Lower lobe of right lung (tissue), 2 donors: ENCODE measurements at regions not wholly inside any gene's neighbourhood (a gene's known extent, or its start where the extent isn't known, plus 50 kb on each side); places are given as distances from the start of the nearest gene placed in this dataset.
"Not testable (repeated sequence)": the region's sequence is repeated elsewhere in the genome, so short reads cannot be mapped to it uniquely, and the experiment has no call there.

Experiments used
- ATAC-seq, 2 donors: fragments of 200-7000 bp; cut with Tn5 transposase; one replicate each; pipeline ENCODE4 v1.9.1; 2020 to 2022; ENCODE audit warnings: mild to moderate bottlenecking in 2 of 2, moderate library complexity in 2 of 2
- DNase-seq: peaks from one replicate; pipeline ENCODE4 v3.0.0-alpha.2; 2020
- H3K27ac ChIP-seq: fragments of 200-600 bp; one replicate; pipeline ENCODE4 v1.8.0; 2022
- H3K27me3 ChIP-seq: fragments of 200-600 bp; one replicate; pipeline ENCODE4 v1.8.0; 2022; ENCODE audit warnings: low read depth
- H3K36me3 ChIP-seq: fragments of 200-600 bp; one replicate; pipeline ENCODE4 v1.8.0; 2022; ENCODE audit warnings: mild to moderate bottlenecking
- H3K4me1 ChIP-seq: fragments of 200-600 bp; one replicate; pipeline ENCODE4 v1.8.0; 2022
- H3K4me3 ChIP-seq: fragments of 200-600 bp; one replicate; pipeline ENCODE4 v1.8.0; 2022; ENCODE audit warnings: mild to moderate bottlenecking
- H3K9me3 ChIP-seq: fragments of 200-600 bp; one replicate; pipeline ENCODE4 v1.8.0; 2022
- intact Hi-C: fragments of 100-400 bp; cut with DNase I; formaldehyde crosslinking; loops from one replicate; pipeline ENCODE4 v1.11.0; 2022
- TF ChIP-seq, protein P1 (sequence below): fragments of 200-600 bp; IDR thresholded peaks from one replicate; pipeline ENCODE4 v1.8.0; 2022; ENCODE audit warnings: antibody characterized with exemption, mild to moderate bottlenecking
- donor health status: DM: no; HTN: yes; CAD: no; lungs with severe emphysema.

DNA sequence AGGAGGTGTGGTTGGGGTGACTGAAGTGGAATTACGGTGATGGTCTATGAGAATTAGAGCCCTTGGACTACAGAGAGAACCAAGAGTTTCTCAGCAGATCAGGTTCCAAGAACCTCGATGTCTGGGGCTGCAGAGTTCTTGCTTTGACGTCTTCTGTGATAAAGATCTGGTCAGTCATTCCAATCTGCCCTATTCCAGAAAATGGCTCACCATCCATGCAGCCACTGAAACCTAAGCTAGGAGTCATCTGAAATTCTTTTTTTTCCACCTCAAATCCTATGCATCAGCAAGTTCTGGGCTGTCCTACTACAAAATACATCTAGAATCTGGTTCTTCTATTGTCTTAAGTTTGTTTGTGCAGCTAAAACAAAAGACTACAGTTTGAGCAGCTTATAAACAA is 254.4 kb upstream of the PGRMC2 start:
- Histone ChIP-seq H3K9me3 (no peaks in the 10 kb centered on the region), H3K4me3 (no peak overlapping the region), H3K4me1 (no peaks in the 10 kb centered on the region), H3K27ac (no peak overlapping the region), H3K36me3 (no peaks in the 10 kb centered on the region), H3K27me3 (no peaks in the 10 kb centered on the region)
- TF ChIP-seq, protein P1, sequence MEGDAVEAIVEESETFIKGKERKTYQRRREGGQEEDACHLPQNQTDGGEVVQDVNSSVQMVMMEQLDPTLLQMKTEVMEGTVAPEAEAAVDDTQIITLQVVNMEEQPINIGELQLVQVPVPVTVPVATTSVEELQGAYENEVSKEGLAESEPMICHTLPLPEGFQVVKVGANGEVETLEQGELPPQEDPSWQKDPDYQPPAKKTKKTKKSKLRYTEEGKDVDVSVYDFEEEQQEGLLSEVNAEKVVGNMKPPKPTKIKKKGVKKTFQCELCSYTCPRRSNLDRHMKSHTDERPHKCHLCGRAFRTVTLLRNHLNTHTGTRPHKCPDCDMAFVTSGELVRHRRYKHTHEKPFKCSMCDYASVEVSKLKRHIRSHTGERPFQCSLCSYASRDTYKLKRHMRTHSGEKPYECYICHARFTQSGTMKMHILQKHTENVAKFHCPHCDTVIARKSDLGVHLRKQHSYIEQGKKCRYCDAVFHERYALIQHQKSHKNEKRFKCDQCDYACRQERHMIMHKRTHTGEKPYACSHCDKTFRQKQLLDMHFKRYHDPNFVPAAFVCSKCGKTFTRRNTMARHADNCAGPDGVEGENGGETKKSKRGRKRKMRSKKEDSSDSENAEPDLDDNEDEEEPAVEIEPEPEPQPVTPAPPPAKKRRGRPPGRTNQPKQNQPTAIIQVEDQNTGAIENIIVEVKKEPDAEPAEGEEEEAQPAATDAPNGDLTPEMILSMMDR: no peak
- intact Hi-C loops: no loop called here
- ATAC-seq (no peak), DNase-seq (no peak)

DNA sequence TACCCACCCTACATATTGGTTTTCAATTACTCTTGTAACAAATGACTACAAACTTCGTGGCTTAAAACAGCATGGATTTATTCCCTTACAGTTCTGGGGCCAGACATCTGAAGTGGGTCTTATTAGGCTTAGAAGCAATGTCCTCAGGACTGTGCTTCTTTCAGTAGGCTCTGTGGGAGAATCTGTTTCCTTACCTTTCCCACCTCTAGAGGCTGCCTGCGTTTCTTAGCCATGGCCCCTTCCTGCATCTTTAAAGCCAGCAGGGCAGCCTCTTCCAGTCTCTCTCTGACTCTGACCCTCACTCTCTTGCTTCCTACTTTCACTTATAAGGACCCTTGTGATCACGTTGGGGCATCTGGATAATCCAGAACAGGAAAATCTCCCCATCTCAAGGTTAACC is 252.5 kb upstream of the PGRMC2 start:
- Histone ChIP-seq H3K4me3 (no peak overlapping the region), H3K27ac (no peak overlapping the region), H3K9me3 (no peaks in the 10 kb centered on the region), H3K4me1 (no peaks in the 10 kb centered on the region), H3K36me3 (no peaks in the 10 kb centered on the region), H3K27me3 (no peaks in the 10 kb centered on the region)
- TF ChIP-seq, protein P1: no peak
- intact Hi-C loops: no loop called here
- DNase-seq (no peak), ATAC-seq (no peak)

DNA sequence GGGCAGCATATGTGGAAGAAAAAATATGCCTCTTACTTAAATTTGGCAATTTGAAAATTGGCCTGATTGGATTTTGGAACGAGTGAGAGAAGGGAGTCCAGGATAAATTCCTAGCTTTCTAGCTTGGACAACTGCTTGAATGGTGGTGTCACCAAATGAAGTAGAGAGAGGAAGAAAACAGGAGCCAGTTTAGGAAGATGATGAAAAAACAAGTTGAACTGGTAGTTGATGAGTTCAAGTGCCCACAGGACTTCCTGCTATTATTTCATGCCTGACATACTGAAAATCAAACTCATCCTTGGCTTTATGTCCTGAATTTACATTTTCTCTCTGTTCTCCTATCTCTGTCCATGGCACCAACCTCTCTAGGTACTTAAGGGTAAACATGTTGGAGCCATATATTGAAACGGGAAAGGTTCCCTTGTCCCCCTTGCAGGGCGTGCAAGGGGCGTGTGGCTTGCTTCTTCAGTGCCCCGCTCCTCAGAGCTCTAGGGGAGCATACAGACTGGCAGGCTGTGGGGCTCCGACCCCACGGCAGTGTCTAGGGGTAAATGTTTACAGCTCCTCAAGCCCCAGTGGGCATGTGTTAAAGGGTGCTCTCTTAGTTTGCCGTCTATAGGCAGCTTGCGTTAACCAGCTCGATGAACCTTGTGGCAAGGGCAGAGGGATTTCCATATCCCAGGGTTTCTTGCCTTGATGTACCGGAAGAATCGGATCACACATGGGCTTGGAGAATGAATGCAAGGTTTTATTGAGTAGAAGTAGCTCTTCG is 250.7 kb upstream of the PGRMC2 start:
- H3K27me3 ChIP-seq: no peaks in the 10 kb centered on the region
- ATAC-seq: no peak
- no peaks in the 10 kb centered on the region for H3K9me3 ChIP-seq
- H3K27ac ChIP-seq: no peak overlapping the region
- TF ChIP-seq, protein P1: no peak
- H3K4me1 ChIP-seq: no peaks in the 10 kb centered on the region
- DNase-seq: no peak
- H3K4me3 ChIP-seq: no peak overlapping the region
- H3K36me3 ChIP-seq: no peaks in the 10 kb centered on the region
- intact Hi-C loops: no loop called here

DNA sequence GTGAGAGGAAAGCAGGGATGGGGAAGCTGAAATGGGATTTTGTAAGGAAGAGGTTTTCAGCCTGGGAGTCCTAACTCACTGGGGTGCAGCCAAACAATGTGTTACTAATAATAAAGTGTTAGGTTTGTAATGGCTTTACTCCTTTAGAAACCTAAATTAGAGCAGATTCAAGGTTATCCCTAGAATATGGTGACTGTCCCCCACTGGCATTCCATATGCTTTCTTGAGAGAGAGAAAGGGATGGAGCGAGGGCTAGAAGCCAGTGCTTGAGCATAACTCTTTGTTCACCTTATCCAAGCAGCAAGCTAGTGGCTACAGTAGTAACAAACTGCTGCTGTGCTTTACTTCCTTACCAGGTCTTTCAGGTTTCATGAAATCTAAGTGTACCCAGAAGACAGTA is 249.1 kb upstream of the PGRMC2 start:
- Histone ChIP-seq H3K9me3 (no peaks in the 10 kb centered on the region), H3K4me1 (no peaks in the 10 kb centered on the region), H3K4me3 (no peak overlapping the region), H3K36me3 (no peaks in the 10 kb centered on the region), H3K27ac (no peak overlapping the region), H3K27me3 (no peaks in the 10 kb centered on the region)
- TF ChIP-seq, protein P1: no peak
- ATAC-seq (no peak), DNase-seq (no peak)
- intact Hi-C loops: no loop called here

DNA sequence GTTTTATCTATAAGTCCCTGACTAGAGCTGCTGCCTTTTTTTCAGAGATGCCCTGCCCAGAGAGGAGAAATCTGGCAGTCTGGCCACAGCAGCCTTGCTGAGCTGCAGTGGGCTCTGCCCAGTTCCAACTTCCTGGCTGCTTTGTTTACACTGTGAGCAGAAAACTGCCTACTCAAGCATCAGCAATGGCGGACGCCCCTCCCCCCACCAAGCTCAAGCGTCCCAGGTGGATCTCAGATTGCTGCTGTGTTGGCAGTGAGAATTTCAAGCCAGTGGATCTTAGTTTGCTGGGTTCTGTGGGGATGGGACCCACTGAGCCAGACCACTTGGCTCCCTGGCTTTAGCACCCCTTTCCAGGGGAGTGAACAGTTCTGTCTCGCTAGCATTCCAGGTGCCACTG is 247.9 kb upstream of the PGRMC2 start:
- ATAC-seq, H3K27me3 ChIP-seq, H3K4me1 ChIP-seq, H3K27ac ChIP-seq, intact Hi-C loops, H3K9me3 ChIP-seq, H3K36me3 ChIP-seq, H3K4me3 ChIP-seq: not testable (repeated sequence)
- DNase-seq: peak; percentile 63

DNA sequence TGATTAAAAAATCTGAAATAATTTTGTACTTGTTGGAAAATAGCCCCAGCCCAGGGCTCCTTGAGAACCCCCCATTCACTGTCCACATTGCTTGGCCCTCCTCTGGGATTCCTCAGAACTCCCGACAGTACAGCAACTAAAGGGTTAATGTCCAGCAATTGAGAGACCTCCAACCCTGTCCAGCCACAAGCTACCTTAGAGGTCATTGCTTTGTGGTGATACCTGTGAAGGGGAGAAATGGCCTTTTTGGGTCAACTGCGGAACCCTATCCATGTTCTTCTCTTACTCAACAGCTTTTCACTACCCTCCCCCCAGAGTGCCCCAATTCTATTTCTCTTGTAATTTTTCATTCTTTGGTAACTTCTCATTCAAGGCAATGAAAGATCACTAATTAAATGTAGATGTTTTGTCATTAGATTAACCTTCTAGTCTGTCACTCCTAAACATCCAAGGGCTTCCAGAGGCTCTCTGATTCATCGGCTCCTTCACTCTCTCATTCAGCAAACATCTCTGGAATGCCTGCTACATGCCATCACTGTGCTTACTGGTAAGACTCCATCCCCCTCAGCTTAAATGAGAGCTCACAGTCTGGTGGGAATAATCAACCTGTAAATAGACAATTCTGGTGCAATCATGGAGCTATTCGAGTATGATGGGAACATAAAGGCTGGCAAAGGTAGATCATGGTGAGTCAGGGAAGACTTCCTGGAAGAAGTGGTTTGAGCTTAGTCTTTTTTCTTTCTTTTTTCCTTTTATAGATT is 241.4 kb upstream of the PGRMC2 start:
- Histone ChIP-seq H3K27me3 (no peaks in the 10 kb centered on the region), H3K36me3 (no peaks in the 10 kb centered on the region), H3K27ac (peak overlapping the region; percentile 71), H3K4me3 (no peak overlapping the region), H3K9me3 (no peaks in the 10 kb centered on the region), H3K4me1 (peaks cover 17% of the 10 kb centered on the region)
- intact Hi-C loops: no loop called here
- ATAC-seq (peak; percentile 89 to 90), DNase-seq (no peak)
- TF ChIP-seq, protein P1: no peak
